Natural killer cell (primary cell): ENCODE measurements at regions not wholly inside any gene's neighbourhood (a gene's known extent, or its start where the extent isn't known, plus 50 kb on each side); places are given as distances from the start of the nearest gene placed in this dataset.

Source experiments
- ATAC-seq, 3 donors: fragments of 150-1000 bp in 2 of 3; fragments of 200-7000 bp in 1 of 3; cut with Tn5 transposase; 1 replicate in 1 of 3; 2 replicates in 2 of 3; pipeline ENCODE4 v1.10.0; 2021; ENCODE audit warnings: mild to moderate bottlenecking in 2 of 3, moderate library complexity in 2 of 3
- DNase-seq, 2 donors: peaks; one replicate each; pipeline versions ENCODE4 v3.0.0 to v3.0.0-alpha.2; 2013 to 2021; ENCODE audit warnings: mixed read lengths in 1 of 2
- H3K27ac ChIP-seq: one replicate; pipeline ENCODE4 v1.5.1; 2013; ENCODE audit warnings: mild to moderate bottlenecking, low read length
- H3K27me3 ChIP-seq: one replicate; pipeline ENCODE4 v1.6.1; 2013; ENCODE audit warnings: low read length; ENCODE audit not compliant: control insufficient read depth, insufficient read depth
- H3K36me3 ChIP-seq: one replicate; pipeline ENCODE4 v1.6.1; 2013; ENCODE audit warnings: low read length; ENCODE audit not compliant: control insufficient read depth, insufficient read depth
- H3K4me1 ChIP-seq: one replicate; pipeline ENCODE4 v1.6.1; 2013; ENCODE audit warnings: low read length; ENCODE audit not compliant: control insufficient read depth, insufficient read depth
- H3K4me3 ChIP-seq: one replicate; pipeline ENCODE4 v1.5.1; 2013; ENCODE audit warnings: low read length
- H3K9me3 ChIP-seq: one replicate; pipeline ENCODE4 v1.6.1; 2013; ENCODE audit warnings: low read length; ENCODE audit not compliant: control insufficient read depth, insufficient read depth
- H3K27ac Mint-ChIP-seq, 2 donors: one replicate each; pipeline ENCODE4 v1.8.0; 2022; ENCODE audit warnings: mild to moderate bottlenecking in 2 of 2, mixed read lengths in 2 of 2, moderate library complexity in 1 of 2
- H3K27me3 Mint-ChIP-seq, 2 donors: one replicate each; pipeline ENCODE4 v1.8.0; 2022; ENCODE audit warnings: low read depth in 2 of 2, mixed read lengths in 2 of 2
- H3K36me3 Mint-ChIP-seq: one replicate; pipeline ENCODE4 v1.8.0; 2022; ENCODE audit warnings: mixed read lengths
- H3K4me1 Mint-ChIP-seq, 2 donors: one replicate each; pipeline ENCODE4 v1.8.0; 2022; ENCODE audit warnings: mixed read lengths in 2 of 2
- H3K4me3 Mint-ChIP-seq: one replicate; pipeline ENCODE4 v1.8.0; 2022; ENCODE audit warnings: mild to moderate bottlenecking, moderate library complexity, mixed read lengths
- H3K9me3 Mint-ChIP-seq, 2 donors: one replicate each; pipeline ENCODE4 v1.8.0; 2022; ENCODE audit warnings: mixed read lengths in 2 of 2
- WGBS: methylation state at CpG from one replicate; pipeline ENCODE4 v1.1.7; 2013; ENCODE audit warnings: missing lambda C conversion rate; ENCODE audit not compliant: insufficient coverage; 5-methylcytosine and 5-hydroxymethylcytosine counted together
- intact Hi-C: fragments of 100-400 bp; cut with micrococcal nuclease; formaldehyde crosslinking; loops from one replicate; pipeline ENCODE4 v1.14.2; 2022
- TF ChIP-seq, protein P1 (sequence below): fragments of 200-600 bp; IDR thresholded peaks from one replicate; pipeline ENCODE4 v1.8.0; 2022; ENCODE audit warnings: antibody characterized with exemption

DNA sequence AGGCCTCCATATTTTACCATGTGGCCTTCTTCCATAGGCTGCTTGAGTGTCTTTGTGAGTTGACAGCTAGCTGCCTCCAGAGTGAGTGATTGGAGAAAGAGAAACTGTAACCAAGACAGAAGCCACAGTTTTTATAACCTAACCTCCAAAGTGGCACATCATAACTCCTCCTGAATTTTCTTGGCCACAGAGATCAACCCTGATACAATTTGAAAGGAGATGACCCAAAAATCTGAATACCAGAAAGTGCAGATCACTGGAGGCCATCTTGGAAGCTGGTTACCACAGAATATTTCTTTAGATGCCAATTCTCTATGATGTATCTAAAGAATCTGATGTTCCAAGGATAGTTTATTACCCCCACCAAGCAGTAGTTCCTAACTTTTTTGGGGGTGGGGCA is 254.3 kb upstream of the PDE4D start:
- Histone ChIP-seq H3K27me3 (no peaks in the 10 kb centered on the region), H3K4me3 (no peak overlapping the region), H3K4me1 (no peaks in the 10 kb centered on the region), H3K9me3 (no peaks in the 10 kb centered on the region), H3K36me3 (no peaks in the 10 kb centered on the region), H3K27ac (no peak overlapping the region)
- DNase-seq = no peak
- Mint-ChIP-seq H3K27me3 (no peaks in the 10 kb centered on the region), H3K4me3 (no peak overlapping the region), H3K36me3 (no peaks in the 10 kb centered on the region), H3K9me3 (peaks cover 8 to 13% of the 10 kb centered on the region in 2 donors), H3K27ac (no peak overlapping the region), H3K4me1 (no peaks in the 10 kb centered on the region)
- intact Hi-C loops = no loop called here
- ATAC-seq = no peak
- TF ChIP-seq, protein P1, sequence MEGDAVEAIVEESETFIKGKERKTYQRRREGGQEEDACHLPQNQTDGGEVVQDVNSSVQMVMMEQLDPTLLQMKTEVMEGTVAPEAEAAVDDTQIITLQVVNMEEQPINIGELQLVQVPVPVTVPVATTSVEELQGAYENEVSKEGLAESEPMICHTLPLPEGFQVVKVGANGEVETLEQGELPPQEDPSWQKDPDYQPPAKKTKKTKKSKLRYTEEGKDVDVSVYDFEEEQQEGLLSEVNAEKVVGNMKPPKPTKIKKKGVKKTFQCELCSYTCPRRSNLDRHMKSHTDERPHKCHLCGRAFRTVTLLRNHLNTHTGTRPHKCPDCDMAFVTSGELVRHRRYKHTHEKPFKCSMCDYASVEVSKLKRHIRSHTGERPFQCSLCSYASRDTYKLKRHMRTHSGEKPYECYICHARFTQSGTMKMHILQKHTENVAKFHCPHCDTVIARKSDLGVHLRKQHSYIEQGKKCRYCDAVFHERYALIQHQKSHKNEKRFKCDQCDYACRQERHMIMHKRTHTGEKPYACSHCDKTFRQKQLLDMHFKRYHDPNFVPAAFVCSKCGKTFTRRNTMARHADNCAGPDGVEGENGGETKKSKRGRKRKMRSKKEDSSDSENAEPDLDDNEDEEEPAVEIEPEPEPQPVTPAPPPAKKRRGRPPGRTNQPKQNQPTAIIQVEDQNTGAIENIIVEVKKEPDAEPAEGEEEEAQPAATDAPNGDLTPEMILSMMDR = no peak

DNA sequence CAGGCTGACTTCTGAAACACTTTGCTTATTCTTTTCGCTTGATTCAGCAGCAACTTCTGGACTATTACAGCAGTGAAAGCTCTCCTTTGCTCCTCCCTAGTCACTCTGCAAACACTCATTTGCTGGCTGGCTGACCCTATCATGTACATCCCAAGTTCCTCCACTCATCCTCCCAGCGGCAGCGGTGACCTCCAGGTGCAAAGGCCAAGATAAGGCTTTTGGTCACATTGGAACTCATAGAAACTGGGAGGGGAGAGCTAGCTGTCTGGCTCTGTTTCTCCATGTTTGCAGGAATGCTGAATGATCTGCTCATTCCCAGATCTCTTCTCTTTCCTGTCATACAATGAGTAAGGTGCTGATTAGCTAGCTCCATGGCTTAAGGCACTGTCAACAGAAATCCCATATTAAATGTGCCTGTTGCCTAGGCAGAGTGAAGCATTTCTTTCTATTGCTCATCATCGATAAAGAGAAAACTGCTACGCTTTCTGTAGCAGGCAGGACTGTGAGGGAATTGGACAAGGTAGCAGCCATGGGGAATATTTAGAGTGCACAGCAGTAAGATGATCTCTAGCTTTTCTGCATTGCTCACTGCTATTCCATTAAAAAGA is 250.5 kb upstream of the PDE4D start:
- Mint-ChIP-seq H3K4me1 (no peaks in the 10 kb centered on the region), H3K27me3 (no peaks in the 10 kb centered on the region), H3K4me3 (no peak overlapping the region), H3K9me3 (peaks cover 9 to 14% of the 10 kb centered on the region in 2 donors), H3K27ac (no peak overlapping the region), H3K36me3 (no peaks in the 10 kb centered on the region)
- DNase-seq (no peak), ATAC-seq (no peak)
- TF ChIP-seq, protein P1 = no peak
- 90% methylated on average over 5 of the region's 5 CpGs for WGBS
- Histone ChIP-seq H3K27ac (no peak overlapping the region), H3K36me3 (no peaks in the 10 kb centered on the region), H3K4me1 (no peaks in the 10 kb centered on the region), H3K9me3 (no peaks in the 10 kb centered on the region), H3K4me3 (no peak overlapping the region), H3K27me3 (no peaks in the 10 kb centered on the region)
- intact Hi-C loops = no loop called here

- no peak for ATAC-seq
- H3K4me1 Mint-ChIP-seq = no peaks in the 10 kb centered on the region
- TF ChIP-seq, protein P1 = no peak
- no peaks in the 10 kb centered on the region for H3K9me3 ChIP-seq
- H3K27ac ChIP-seq = no peak overlapping the region
- no peak overlapping the region for H3K27ac Mint-ChIP-seq
- H3K27me3 Mint-ChIP-seq = no peaks in the 10 kb centered on the region
- H3K36me3 ChIP-seq = no peaks in the 10 kb centered on the region
- no peak for DNase-seq
- H3K9me3 Mint-ChIP-seq = peaks cover 7 to 8% of the 10 kb centered on the region in 2 donors
- no peaks in the 10 kb centered on the region for H3K4me1 ChIP-seq
- no peaks in the 10 kb centered on the region for H3K36me3 Mint-ChIP-seq
- 66% methylated on average over 2 of the region's 2 CpGs for WGBS
- no peak overlapping the region for H3K4me3 Mint-ChIP-seq
- no peaks in the 10 kb centered on the region for H3K27me3 ChIP-seq
- H3K4me3 ChIP-seq = no peak overlapping the region
- intact Hi-C loops = no loop called here
Measured at GRCh38 chr5:60141119-60141518, 247.6 kb upstream of the PDE4D start.

- intact Hi-C loops = no loop called here
- H3K4me3 ChIP-seq = no peak overlapping the region
- H3K4me1 Mint-ChIP-seq = no peaks in the 10 kb centered on the region
Measured at GRCh38 chr5:60136841-60137240, 243.3 kb upstream of the PDE4D start.

More at GRCh38 chr5:60136841-60137240, 243.3 kb upstream of the PDE4D start:
- DNase-seq (no peak), ATAC-seq (no peak)
- Mint-ChIP-seq H3K27me3 (no peaks in the 10 kb centered on the region), H3K27ac (no peak overlapping the region), H3K9me3 (peaks cover 4 to 7% of the 10 kb centered on the region in 2 donors), H3K36me3 (no peaks in the 10 kb centered on the region), H3K4me3 (no peak overlapping the region)
- WGBS = no CpG with 5 or more reads among the region's 1 CpG
- no peaks in the 10 kb centered on the region for H3K27me3 ChIP-seq
- no peaks in the 10 kb centered on the region for H3K4me1 ChIP-seq
- H3K27ac ChIP-seq = no peak overlapping the region
- H3K36me3 ChIP-seq = no peaks in the 10 kb centered on the region
- TF ChIP-seq, protein P1 = no peak
- peaks cover 4% of the 10 kb centered on the region for H3K9me3 ChIP-seq
